ENCODE measurements at regions not wholly inside any gene's neighbourhood (a gene's known extent, or its start where the extent isn't known, plus 50 kb on each side); places are given as distances from the start of the nearest gene placed in this dataset.
"Not testable (repeated sequence)": the region's sequence is repeated elsewhere in the genome, so short reads cannot be mapped to it uniquely, and the experiment has no call there.

- TF ChIP-seq CTCF (IDR thresholded peaks at IDR 0.05; ENCODE audit: low read depth, low read length, missing input control); MAX (IDR thresholded peaks at IDR 0.05): not testable (repeated sequence)
These were observed 979.1 kb upstream of the COX7C start for GRCh38 chr5:85638495-85639125.

Measured in liver (tissue), 2 donors.